Muscle of leg (tissue), 3 donors: ENCODE measurements at regions not wholly inside any gene's neighbourhood (a gene's known extent, or its start where the extent isn't known, plus 50 kb on each side); places are given as distances from the start of the nearest gene placed in this dataset.

Experiments used
- DNase-seq: peaks from one replicate; pipeline ENCODE4 v3.0.0; 2013
- H3K27ac ChIP-seq: one replicate; pipeline ENCODE4 v1.5.1; 2013; ENCODE audit warnings: mild to moderate bottlenecking, low read length, control low read depth
- H3K27me3 ChIP-seq: one replicate; pipeline ENCODE4 v1.6.1; 2013; ENCODE audit warnings: low read length; ENCODE audit not compliant: control insufficient read depth, insufficient read depth
- H3K36me3 ChIP-seq: one replicate; pipeline ENCODE4 v1.6.1; 2013; ENCODE audit warnings: low read length; ENCODE audit not compliant: control insufficient read depth, insufficient read depth
- H3K4me1 ChIP-seq: one replicate; pipeline ENCODE4 v1.6.1; 2013; ENCODE audit warnings: low read length; ENCODE audit not compliant: control insufficient read depth, insufficient read depth
- H3K4me3 ChIP-seq: one replicate; pipeline ENCODE4 v1.5.1; 2013; ENCODE audit warnings: low read length, control low read depth
- H3K9me3 ChIP-seq: replicated peaks from 2 replicates; pipeline ENCODE4 v1.6.1; 2013; ENCODE audit warnings: low read depth, low read length; ENCODE audit not compliant: control insufficient read depth
- WGBS: methylation state at CpG from one replicate; pipeline ENCODE4 v1.1.5; 2013; ENCODE audit warnings: missing lambda C conversion rate; ENCODE audit not compliant: insufficient coverage; 5-methylcytosine and 5-hydroxymethylcytosine counted together

DNA sequence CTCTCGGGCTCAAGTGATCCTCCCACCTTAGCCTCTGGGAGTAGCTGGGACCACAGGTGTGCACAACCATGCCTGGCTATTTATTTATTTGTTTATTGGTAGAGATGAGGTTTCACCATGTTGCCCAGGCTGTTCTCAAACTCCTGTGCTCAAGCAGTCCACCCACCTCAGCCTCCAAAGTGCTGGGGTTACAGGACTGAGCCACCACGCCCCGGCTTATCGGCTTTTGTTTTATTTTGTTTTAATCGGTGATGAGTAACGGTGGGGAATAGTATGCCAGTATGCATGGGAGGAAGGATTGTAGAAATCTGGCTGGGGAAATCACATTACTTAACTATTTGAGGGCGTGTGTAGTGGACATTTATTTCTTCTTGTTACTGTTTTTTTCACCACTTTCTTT is 451.0 kb upstream of the GOLIM4 start:
- Histone ChIP-seq H3K27ac (no peak overlapping the region), H3K4me1 (no peaks in the 10 kb centered on the region), H3K4me3 (no peak overlapping the region), H3K36me3 (no peaks in the 10 kb centered on the region), H3K27me3 (no peaks in the 10 kb centered on the region), H3K9me3 (no peaks in the 10 kb centered on the region)
- no peak for DNase-seq
- WGBS = 60% methylated on average over 1 of the region's 7 CpGs

- Histone ChIP-seq H3K9me3 (no peaks in the 10 kb centered on the region), H3K4me3 (no peak overlapping the region), H3K36me3 (no peaks in the 10 kb centered on the region), H3K27ac (no peak overlapping the region), H3K27me3 (no peaks in the 10 kb centered on the region), H3K4me1 (no peaks in the 10 kb centered on the region)
- WGBS = no CpG with 5 or more reads among the region's 1 CpG
- peak; percentile 1 for DNase-seq
These were observed 449.9 kb upstream of the GOLIM4 start for GRCh38 chr3:168545591-168545990.

- H3K36me3 ChIP-seq = no peaks in the 10 kb centered on the region
- no peaks in the 10 kb centered on the region for H3K27me3 ChIP-seq
These were observed 448.6 kb upstream of the GOLIM4 start for GRCh38 chr3:168544097-168544957.

DNA sequence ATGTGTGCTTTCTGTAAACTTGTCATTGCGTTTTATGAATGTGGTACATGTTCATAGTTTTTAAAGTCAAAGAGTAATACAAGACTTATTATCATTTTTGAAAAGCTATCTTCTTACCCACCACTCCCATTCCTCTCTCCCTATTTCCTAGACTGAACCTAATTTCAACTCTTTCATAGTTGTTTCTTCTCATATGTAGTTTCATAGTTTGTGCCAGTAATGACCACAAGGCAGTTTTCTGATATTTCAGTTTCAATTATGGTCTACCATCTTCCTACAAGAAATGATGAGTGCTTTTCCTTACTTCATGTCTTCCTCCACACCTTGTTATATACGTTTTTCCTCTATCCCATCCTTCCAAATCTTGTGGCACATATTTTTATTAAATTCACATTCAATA is 445.0 kb upstream of the GOLIM4 start:
- Histone ChIP-seq H3K9me3 (no peaks in the 10 kb centered on the region), H3K4me1 (no peaks in the 10 kb centered on the region), H3K27me3 (no peaks in the 10 kb centered on the region), H3K4me3 (no peak overlapping the region), H3K27ac (no peak overlapping the region), H3K36me3 (no peaks in the 10 kb centered on the region)
- WGBS = no CpG with 5 or more reads among the region's 2 CpGs
- no peak for DNase-seq

More at GRCh38 chr3:168544097-168544957, 448.6 kb upstream of the GOLIM4 start:
- DNase-seq = no peak
- H3K4me1 ChIP-seq = no peaks in the 10 kb centered on the region
- no peak overlapping the region for H3K4me3 ChIP-seq
- no peaks in the 10 kb centered on the region for H3K9me3 ChIP-seq
- no peak overlapping the region for H3K27ac ChIP-seq

- no peak overlapping the region for H3K27ac ChIP-seq
- no peaks in the 10 kb centered on the region for H3K36me3 ChIP-seq
- no peak overlapping the region for H3K4me3 ChIP-seq
- no peaks in the 10 kb centered on the region for H3K27me3 ChIP-seq
- DNase-seq = no peak
- H3K9me3 ChIP-seq = no peaks in the 10 kb centered on the region
- WGBS = no CpG with 5 or more reads among the region's 1 CpG
- no peaks in the 10 kb centered on the region for H3K4me1 ChIP-seq
These were observed 444.2 kb upstream of the GOLIM4 start for GRCh38 chr3:168539909-168540308.

GRCh38 chr3:168534761-168535160 is 439.0 kb upstream of the GOLIM4 start:
- no peaks in the 10 kb centered on the region for H3K36me3 ChIP-seq
- H3K9me3 ChIP-seq = no peaks in the 10 kb centered on the region
- H3K4me3 ChIP-seq = no peak overlapping the region
- no CpG with 5 or more reads among the region's 3 CpGs for WGBS
- no peak for DNase-seq
- H3K4me1 ChIP-seq = no peaks in the 10 kb centered on the region
- no peak overlapping the region for H3K27ac ChIP-seq
- no peaks in the 10 kb centered on the region for H3K27me3 ChIP-seq

DNA sequence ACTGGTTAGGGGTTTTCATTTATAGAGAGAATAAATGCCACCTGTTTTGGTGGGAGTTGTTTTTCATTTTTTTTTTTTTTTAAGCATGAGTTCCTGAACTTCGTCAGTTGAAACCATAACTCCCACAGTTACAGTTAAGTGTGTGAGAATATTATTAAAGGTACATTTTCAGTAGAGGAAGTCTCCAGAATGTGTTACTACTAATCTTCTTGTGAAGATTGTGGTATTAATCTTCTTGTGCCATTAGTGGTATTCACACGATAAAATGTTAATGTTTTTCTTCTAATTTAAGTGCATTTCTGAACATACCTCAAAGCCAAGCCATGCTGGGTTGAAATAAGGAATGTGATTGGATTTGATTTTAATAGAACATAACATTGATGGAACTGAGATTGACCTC is 437.9 kb upstream of the GOLIM4 start:
- DNase-seq = no peak
- H3K27me3 ChIP-seq = no peaks in the 10 kb centered on the region
- no peaks in the 10 kb centered on the region for H3K9me3 ChIP-seq
- H3K27ac ChIP-seq = no peak overlapping the region
- H3K4me3 ChIP-seq = no peak overlapping the region
- no peaks in the 10 kb centered on the region for H3K4me1 ChIP-seq
- WGBS = no CpG with 5 or more reads among the region's 2 CpGs
- H3K36me3 ChIP-seq = no peaks in the 10 kb centered on the region

GRCh38 chr3:168532135-168532534 is 436.4 kb upstream of the GOLIM4 start:
- WGBS = 100% methylated on average over 1 of the region's 1 CpG
- no peaks in the 10 kb centered on the region for H3K36me3 ChIP-seq

DNA sequence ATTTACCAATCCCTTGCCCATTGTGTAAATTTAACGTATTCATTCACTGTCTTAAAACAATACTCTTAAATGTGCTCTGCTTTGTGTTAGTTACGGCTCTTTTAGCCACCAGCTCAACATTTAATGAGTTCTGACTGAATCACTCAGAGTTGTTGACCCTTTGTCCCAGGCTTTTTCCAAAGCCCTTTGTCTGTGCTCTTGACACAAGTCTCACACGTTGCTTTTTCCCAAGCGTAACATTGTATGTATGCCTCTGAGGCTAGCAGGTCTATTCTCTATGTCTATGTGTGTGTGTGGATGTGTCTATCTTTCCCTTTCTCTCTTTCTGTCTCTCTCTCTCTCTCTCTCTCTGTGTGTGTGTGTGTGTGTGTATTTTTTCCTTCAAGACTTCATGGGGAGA is 435.4 kb upstream of the GOLIM4 start:
- no peaks in the 10 kb centered on the region for H3K4me1 ChIP-seq
- 52% methylated on average over 2 of the region's 4 CpGs for WGBS
- no peaks in the 10 kb centered on the region for H3K9me3 ChIP-seq
- H3K27ac ChIP-seq = no peak overlapping the region
- no peaks in the 10 kb centered on the region for H3K27me3 ChIP-seq
- no peak overlapping the region for H3K4me3 ChIP-seq
- DNase-seq = no peak
- no peaks in the 10 kb centered on the region for H3K36me3 ChIP-seq

More at GRCh38 chr3:168532135-168532534, 436.4 kb upstream of the GOLIM4 start:
- Histone ChIP-seq H3K27me3 (no peaks in the 10 kb centered on the region), H3K27ac (no peak overlapping the region), H3K4me1 (no peaks in the 10 kb centered on the region), H3K9me3 (no peaks in the 10 kb centered on the region), H3K4me3 (no peak overlapping the region)
- DNase-seq = no peak

DNA sequence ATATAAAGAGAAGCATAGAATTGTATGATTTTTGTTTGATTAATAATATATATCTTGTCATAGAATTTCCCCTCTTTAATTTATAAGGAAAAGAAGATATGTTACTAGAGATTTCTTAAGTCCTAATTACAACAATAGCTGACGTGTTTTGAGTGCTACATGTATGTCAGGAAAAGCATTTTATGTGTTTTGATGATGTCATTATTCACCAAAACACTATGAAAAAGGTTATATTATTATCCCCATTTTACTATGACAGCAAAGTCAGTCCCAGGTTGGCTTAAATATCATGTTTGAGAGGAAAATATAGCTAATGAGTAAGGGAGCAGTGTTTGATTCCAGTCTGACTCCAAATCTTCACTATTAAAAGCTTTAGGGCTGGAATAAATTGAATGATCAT is 428.4 kb upstream of the GOLIM4 start:
- DNase-seq = no peak
- WGBS = no CpG with 5 or more reads among the region's 1 CpG

More for the DNA sequence above, 428.4 kb upstream of the GOLIM4 start:
- Histone ChIP-seq H3K9me3 (no peaks in the 10 kb centered on the region), H3K27ac (no peak overlapping the region), H3K27me3 (no peaks in the 10 kb centered on the region), H3K4me3 (no peak overlapping the region), H3K36me3 (no peaks in the 10 kb centered on the region), H3K4me1 (no peaks in the 10 kb centered on the region)
